GM12878 (cell line): ENCODE measurements at regions not wholly inside any gene's neighbourhood (a gene's known extent, or its start where the extent isn't known, plus 50 kb on each side); places are given as distances from the start of the nearest gene placed in this dataset.

ENCODE experiments used
- ATAC-seq: fragments of 200-7000 bp; cut with Tn5 transposase; 3 replicates; pipeline ENCODE4 v1.9.1; 2020; ENCODE audit warnings: mild to moderate bottlenecking, moderate library complexity
- BruUV-seq: library from RNA; stranded (reverse); fragments of 400-500 nt; replicated peaks from 2 replicates; lab custom pipeline; 2021; lab: Mats Ljungman, UMichigan
- CTCF ChIA-PET: fragments of 300-600 bp; sonication (Branson Sonifier 250); formaldehyde crosslinking; extraction: SDS; loops from one replicate; lab custom pipeline; 2021; ENCODE audit warnings: inconsistent platforms; lab: Yijun Ruan, JAX
- POLR2A ChIA-PET: fragments of 350-600 bp; formaldehyde crosslinking; extraction: SDS; loops from one replicate; lab custom pipeline; 2021; ENCODE audit warnings: inconsistent platforms; lab: Charles Lee
- RAD21 ChIA-PET: fragments of 300-600 bp; sonication (Branson Sonifier 250); formaldehyde crosslinking; loops from one replicate; lab custom pipeline; 2023; ENCODE audit warnings: antibody characterized with exemption; ENCODE audit not compliant: unreplicated experiment; lab: Charles Lee
- SMC1A ChIA-PET: fragments of 300-600 bp; sonication (Branson Sonifier 250); formaldehyde crosslinking; loops from one replicate; lab custom pipeline; 2023; ENCODE audit not compliant: unreplicated experiment, uncharacterized antibody; lab: Charles Lee
- DNase-seq: peaks from one replicate; pipeline ENCODE4 v3.0.0-alpha.2; 2011; ENCODE audit warnings: low read depth, low spot score
- FAIRE-seq: peaks from 3 replicates; lab custom pipeline; 2011; peaks lifted over from hg19 to GRCh38; lab: Jason Lieb, UNC
- H2AFZ ChIP-seq: 2 replicates; pipeline ENCODE4 v1.6.0; 2011; ENCODE audit warnings: low read depth, low read length, control low read depth; ENCODE audit not compliant: control insufficient read depth
- H3K27ac ChIP-seq: 2 replicates; pipeline ENCODE4 v1.5.1; 2011; ENCODE audit warnings: control low read depth; ENCODE audit not compliant: control insufficient read depth, insufficient read depth
- H3K27me3 ChIP-seq, 2 experiments: replicated peaks in 1 of 2; 2 replicates each; pipeline versions ENCODE4 v1.6.0 to v1.6.1; 2011; ENCODE audit warnings: low read length in 1 of 2; ENCODE audit not compliant: control insufficient read depth in 2 of 2, insufficient read depth in 2 of 2
- H3K36me3 ChIP-seq, 2 experiments: 2 replicates each; pipeline ENCODE4 v1.5.1; 2011; ENCODE audit warnings: low read length in 1 of 2; ENCODE audit not compliant: control insufficient read depth in 2 of 2, insufficient read depth in 2 of 2
- H3K4me1 ChIP-seq: 2 replicates; pipeline ENCODE4 v1.6.1; 2011; ENCODE audit warnings: mild to moderate bottlenecking, low read length, moderate library complexity, mixed read lengths; ENCODE audit not compliant: control insufficient read depth, insufficient read depth
- H3K4me2 ChIP-seq: 2 replicates; pipeline ENCODE4 v1.6.0; 2011; ENCODE audit warnings: control low read depth; ENCODE audit not compliant: control insufficient read depth, insufficient read depth
- H3K4me3 ChIP-seq: fragments of 200-600 bp; sonication (generic); 2 replicates; pipeline ENCODE4 v1.5.1; 2016
- H3K79me2 ChIP-seq: 2 replicates; pipeline ENCODE4 v1.6.0; 2011; ENCODE audit warnings: low read length; ENCODE audit not compliant: control insufficient read depth, insufficient read depth
- H3K9ac ChIP-seq: 2 replicates; pipeline ENCODE4 v1.8.0; 2011; ENCODE audit warnings: low read length, control low read depth, mixed read lengths; ENCODE audit not compliant: control insufficient read depth, insufficient read depth
- H3K9me3 ChIP-seq: replicated peaks from 3 replicates; pipeline ENCODE4 v1.5.1; 2011; ENCODE audit warnings: mild to moderate bottlenecking, low read length; ENCODE audit not compliant: control insufficient read depth, insufficient read depth
- H4K20me1 ChIP-seq: 2 replicates; pipeline ENCODE4 v1.6.0; 2011; ENCODE audit not compliant: control insufficient read depth, insufficient read depth
- ATF7 ChIP-seq: fragments of 450-650 bp; IDR thresholded peaks from 2 replicates; pipeline ENCODE4 v1.6.1; 2016; ENCODE audit warnings: low read depth, mild to moderate bottlenecking
- FOS ChIP-seq: IDR thresholded peaks from 3 replicates; pipeline ENCODE4 v1.6.1; 2011; ENCODE audit warnings: borderline replicate concordance; ENCODE audit not compliant: insufficient read length; ENCODE audit errors: extremely low read depth
- NFIC ChIP-seq: IDR thresholded peaks from 2 replicates; pipeline ENCODE4 v1.6.1; 2012; ENCODE audit warnings: low read depth, mild to moderate bottlenecking, inconsistent platforms, low read length, moderate library complexity
- RELB ChIP-seq: fragments of 450-650 bp; IDR thresholded peaks from 2 replicates; pipeline ENCODE4 v1.6.1; 2017; ENCODE audit warnings: low read depth, mild to moderate bottlenecking, moderate library complexity
- WGBS: methylation state at CpG from one replicate; pipeline ENCODE4 v1.1.6; 2016; ENCODE audit warnings: low lambda C conversion rate; ENCODE audit not compliant: insufficient replicate concordance, insufficient coverage; ENCODE audit errors: missing lambda C conversion rate; 5-methylcytosine and 5-hydroxymethylcytosine counted together
- in situ Hi-C: fragments of 300-500 bp; cut with MboI; formaldehyde crosslinking; loops from 9 replicates; pipeline ENCODE4 v1.14.3; 2018; ENCODE audit warnings: mixed read lengths
- intact Hi-C: fragments of 100-400 bp; cut with micrococcal nuclease; formaldehyde crosslinking; loops from one replicate; pipeline ENCODE4 v1.14.2; 2022; ENCODE audit not compliant: unreplicated experiment
- TF ChIP-seq, protein P1 (sequence below): fragments of 450-650 bp; IDR thresholded peaks from 2 replicates; pipeline ENCODE4 v1.6.1; 2017; ENCODE audit warnings: borderline replicate concordance

DNA sequence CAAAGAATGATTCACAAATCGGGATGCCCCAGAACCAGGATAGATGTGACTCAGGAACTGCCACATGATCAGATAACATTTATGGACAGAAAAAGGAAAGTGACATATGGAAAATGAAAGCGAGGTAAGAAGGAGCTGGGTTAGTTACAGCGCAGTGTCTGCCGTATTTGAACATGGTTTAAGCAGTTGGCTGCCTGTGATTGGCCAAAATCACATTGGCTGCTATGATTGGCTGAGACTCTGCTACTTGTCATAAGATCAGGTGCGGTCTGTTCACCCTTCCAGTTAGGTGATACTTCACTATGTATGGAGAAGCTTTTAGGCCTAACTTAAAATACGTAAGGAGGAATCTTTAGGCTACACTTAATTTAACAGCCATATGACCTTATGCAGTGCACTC lies 322.7 kb upstream of the HAND2 start:
- ATAC-seq = no peak
- Histone ChIP-seq H3K27me3 (no peaks in the 10 kb centered on the region), H2AFZ (no peak overlapping the region), H4K20me1 (no peaks in the 10 kb centered on the region), H3K27ac (no peak overlapping the region), H3K9me3 (no peaks in the 10 kb centered on the region), H3K79me2 (no peaks in the 10 kb centered on the region), H3K4me2 (no peak overlapping the region), H3K4me1 (no peaks in the 10 kb centered on the region), H3K9ac (no peak overlapping the region), H3K4me3 (no peak overlapping the region), H3K36me3 (no peaks in the 10 kb centered on the region)
- no TSS peak for BruUV-seq
- in situ Hi-C loops (no loop called here), intact Hi-C loops (no loop called here)
- CTCF ChIA-PET = interaction anchor here (1.0 to 1.9 kb wide), 2 partner anchors 10 to 26 kb away, joined by 3 to 5 read pairs; no protein-coding TSS in a partner anchor
- SMC1A ChIA-PET = interaction anchor here (1.3 kb wide), 1 partner anchor 11 kb away, joined by 3 read pairs; no protein-coding TSS in a partner anchor
- no peak for DNase-seq
- no peak for FAIRE-seq
- RAD21 ChIA-PET = no interaction called here
- WGBS = 50% methylated on average over 6 of the region's 6 CpGs
- POLR2A ChIA-PET = no interaction called here
- TF ChIP-seq RELB (no peak), ATF7 (no peak), NFIC (no peak), FOS (no peak)
- TF ChIP-seq, protein P1, sequence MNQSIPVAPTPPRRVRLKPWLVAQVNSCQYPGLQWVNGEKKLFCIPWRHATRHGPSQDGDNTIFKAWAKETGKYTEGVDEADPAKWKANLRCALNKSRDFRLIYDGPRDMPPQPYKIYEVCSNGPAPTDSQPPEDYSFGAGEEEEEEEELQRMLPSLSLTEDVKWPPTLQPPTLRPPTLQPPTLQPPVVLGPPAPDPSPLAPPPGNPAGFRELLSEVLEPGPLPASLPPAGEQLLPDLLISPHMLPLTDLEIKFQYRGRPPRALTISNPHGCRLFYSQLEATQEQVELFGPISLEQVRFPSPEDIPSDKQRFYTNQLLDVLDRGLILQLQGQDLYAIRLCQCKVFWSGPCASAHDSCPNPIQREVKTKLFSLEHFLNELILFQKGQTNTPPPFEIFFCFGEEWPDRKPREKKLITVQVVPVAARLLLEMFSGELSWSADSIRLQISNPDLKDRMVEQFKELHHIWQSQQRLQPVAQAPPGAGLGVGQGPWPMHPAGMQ = no peak
